Psoas muscle (tissue), 7 donors: ENCODE measurements at regions not wholly inside any gene's neighbourhood (a gene's known extent, or its start where the extent isn't known, plus 50 kb on each side); places are given as distances from the start of the nearest gene placed in this dataset.

Experiments used
- ATAC-seq, 4 donors: fragments of 200-7000 bp; cut with Tn5 transposase; one replicate each; pipeline ENCODE4 v1.9.1; 2020; ENCODE audit warnings: moderate library complexity in 3 of 4, mild to moderate bottlenecking in 2 of 4
- DNase-seq, 2 donors: peaks; one replicate each; pipeline ENCODE4 v3.0.0-alpha.2; 2020
- H3K27ac ChIP-seq: fragments of 200-600 bp; one replicate; pipeline ENCODE4 v1.8.0; 2022
- H3K27me3 ChIP-seq, 3 donors: fragments of 200-600 bp in 1 of 3; one replicate each; pipeline versions ENCODE4 v1.6.1 to v1.8.0; 2013 to 2022; ENCODE audit warnings: low read length in 2 of 3, mild to moderate bottlenecking in 2 of 3, moderate library complexity in 1 of 3; ENCODE audit not compliant: insufficient read depth in 3 of 3
- H3K36me3 ChIP-seq, 2 donors: fragments of 200-600 bp in 1 of 2; one replicate each; pipeline versions ENCODE4 v1.6.1 to v1.8.0; 2013 to 2022; ENCODE audit warnings: low read depth in 1 of 2, mild to moderate bottlenecking in 1 of 2, moderate library complexity in 1 of 2; ENCODE audit not compliant: insufficient read depth in 1 of 2
- H3K4me1 ChIP-seq: fragments of 200-600 bp; one replicate; pipeline ENCODE4 v1.8.0; 2022
- H3K4me3 ChIP-seq: fragments of 200-600 bp; one replicate; pipeline ENCODE4 v1.8.0; 2022; ENCODE audit warnings: mild to moderate bottlenecking
- H3K9me3 ChIP-seq: fragments of 200-600 bp; one replicate; pipeline ENCODE4 v1.8.0; 2022
- CTCF ChIP-seq: fragments of 200-600 bp; IDR thresholded peaks from one replicate; pipeline ENCODE4 v1.8.0; 2022; ENCODE audit warnings: antibody characterized with exemption
- WGBS, 3 donors: extraction: QIAGEN DNeasy Blood & Tissue Kit; methylation state at CpG; one replicate each; pipeline versions ENCODE4 v1.1.6 to v1.1.7; 2013; 5-methylcytosine and 5-hydroxymethylcytosine counted together
- intact Hi-C, 2 donors: fragments of 100-400 bp; cut with DNase I; formaldehyde crosslinking; loops; one replicate each; pipeline versions ENCODE4 v1.11.0 to v1.14.2; 2022
- donor health status: healthy with polysubstance abuse.
- donor health status: DM: no; HTN: no; CAD: no; lungs with moderate emphysema.
- donor health status: Bipolar disorder and iron deficiency.
- donor health status: healthy.
- donor health status: DM: yes; HTN: yes; CAD: no.
- donor health status: DM: no; HTN: no; CAD: no.
- donor health status: DM: yes; HTN: yes; CAD: no.

DNA sequence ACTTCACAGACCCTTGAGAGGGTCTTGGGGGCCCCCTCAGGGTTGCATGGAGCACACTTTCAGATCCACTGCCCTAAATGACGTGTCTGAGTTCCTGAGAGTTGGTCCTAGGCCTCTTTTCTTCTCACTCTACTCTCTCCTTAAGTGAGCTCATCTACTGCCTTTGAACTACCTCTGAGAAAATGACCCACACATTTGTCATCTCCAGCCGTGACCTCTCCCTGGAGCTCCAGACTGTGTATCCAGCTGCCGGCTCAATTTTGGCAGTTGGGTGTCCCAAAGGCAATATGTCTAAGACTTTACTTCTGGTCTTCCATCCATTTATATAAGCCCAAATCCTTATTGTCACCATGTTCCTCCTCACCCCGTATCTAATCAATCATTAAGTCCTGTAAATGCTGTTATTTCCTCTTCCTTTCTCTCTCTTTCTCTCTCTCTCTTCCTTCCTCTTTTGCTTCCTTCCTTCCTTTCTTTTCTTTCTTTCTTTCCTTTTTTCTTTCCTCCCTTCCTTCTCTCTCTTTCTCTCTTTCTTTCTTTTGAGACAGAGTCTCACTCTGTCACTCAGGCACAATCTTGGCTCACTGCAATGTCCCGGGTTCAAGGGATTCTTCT lies 51.2 kb upstream of the HSPA9 start:
- ATAC-seq (no peak), DNase-seq (no peak)
- H3K27me3 ChIP-seq = peaks cover 0 to 3% (median 0%) of the 10 kb centered on the region in 3 donors
- WGBS, 3 donors = 74 to 76% (median 74%) methylated on average over 5 of the region's 5 CpGs
- no peak overlapping the region for H3K4me3 ChIP-seq
- no peaks in the 10 kb centered on the region for H3K9me3 ChIP-seq
- no peak for TF ChIP-seq CTCF
- no peaks in the 10 kb centered on the region for H3K4me1 ChIP-seq
- H3K36me3 ChIP-seq = no peaks in the 10 kb centered on the region
- intact Hi-C loops = no loop called here
- no peak overlapping the region for H3K27ac ChIP-seq

DNA sequence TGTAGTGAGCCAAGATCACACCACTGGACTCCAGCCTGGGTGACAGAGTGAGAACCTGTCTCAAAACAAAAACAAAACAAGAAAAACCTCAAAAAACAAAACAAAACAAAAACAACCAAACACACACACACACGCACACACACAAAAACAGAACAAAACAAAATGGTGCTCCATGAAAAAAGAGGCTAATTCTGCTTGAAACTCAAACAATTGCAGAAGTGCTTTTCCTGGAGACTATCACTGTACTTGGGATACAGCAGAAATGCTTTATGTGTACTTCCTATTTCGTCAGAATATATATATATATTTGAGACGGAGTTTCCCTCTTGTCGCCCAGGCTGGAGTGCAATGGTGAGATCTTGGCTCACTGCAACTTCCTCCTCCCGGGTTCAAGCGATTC lies 49.9 kb upstream of the HSPA9 start:
- WGBS, 3 donors = 87 to 88% (median 87%) methylated on average over 6 of the region's 6 CpGs
- ATAC-seq = no peak

More for the DNA sequence above, 49.9 kb upstream of the HSPA9 start:
- DNase-seq = no peak
- Histone ChIP-seq H3K27me3 (peaks cover 0 to 3% (median 0%) of the 10 kb centered on the region in 3 donors), H3K27ac (no peak overlapping the region), H3K4me3 (no peak overlapping the region), H3K36me3 (no peaks in the 10 kb centered on the region), H3K9me3 (no peaks in the 10 kb centered on the region), H3K4me1 (no peaks in the 10 kb centered on the region)
- intact Hi-C loops = no loop called here
- TF ChIP-seq CTCF = no peak
